A549 (cell line): ENCODE measurements at regions not wholly inside any gene's neighbourhood (a gene's known extent, or its start where the extent isn't known, plus 50 kb on each side); places are given as distances from the start of the nearest gene placed in this dataset.

ENCODE experiments used
- KDM1A ChIP-seq: fragments of 200-600 bp; sonication (generic); IDR thresholded peaks from 2 replicates; pipeline ENCODE4 v1.6.1; 2016; ENCODE audit warnings: low read depth, mild to moderate bottlenecking
- POLR2A ChIP-seq: IDR thresholded peaks from 2 replicates; pipeline ENCODE4 v1.6.1; 2012; ENCODE audit warnings: mild to moderate bottlenecking, low read length
- ZC3H11A ChIP-seq: fragments of 450-650 bp; IDR thresholded peaks from 2 replicates; pipeline ENCODE4 v1.6.1; 2014; ENCODE audit warnings: antibody characterized with exemption, mild to moderate bottlenecking

- TF ChIP-seq ZC3H11A (no peak), POLR2A (no peak), KDM1A (no peak)
Measured at GRCh38 chr12:114046236-114046998, 80.3 kb upstream of the RBM19 start.
